Suprapubic skin (tissue), 3 donors: ENCODE measurements at regions not wholly inside any gene's neighbourhood (a gene's known extent, or its start where the extent isn't known, plus 50 kb on each side); places are given as distances from the start of the nearest gene placed in this dataset.

Experiments
- POLR2A ChIP-seq, 2 donors: fragments of 450-650 bp; IDR thresholded peaks; one replicate each; pipeline ENCODE4 v1.6.1; 2017; ENCODE audit warnings: antibody characterized with exemption in 2 of 2, mild to moderate bottlenecking in 2 of 2, moderate library complexity in 2 of 2
- TF ChIP-seq, protein P1 (sequence below), 2 donors: fragments of 200-600 bp in 1 of 2; fragments of 450-650 bp in 1 of 2; sonication (generic) in 1 of 2; IDR thresholded peaks; one replicate each; pipeline ENCODE4 v1.5.1; 2016 to 2019; ENCODE audit warnings: antibody characterized with exemption in 2 of 2, mild to moderate bottlenecking in 1 of 2, moderate library complexity in 1 of 2

DNA sequence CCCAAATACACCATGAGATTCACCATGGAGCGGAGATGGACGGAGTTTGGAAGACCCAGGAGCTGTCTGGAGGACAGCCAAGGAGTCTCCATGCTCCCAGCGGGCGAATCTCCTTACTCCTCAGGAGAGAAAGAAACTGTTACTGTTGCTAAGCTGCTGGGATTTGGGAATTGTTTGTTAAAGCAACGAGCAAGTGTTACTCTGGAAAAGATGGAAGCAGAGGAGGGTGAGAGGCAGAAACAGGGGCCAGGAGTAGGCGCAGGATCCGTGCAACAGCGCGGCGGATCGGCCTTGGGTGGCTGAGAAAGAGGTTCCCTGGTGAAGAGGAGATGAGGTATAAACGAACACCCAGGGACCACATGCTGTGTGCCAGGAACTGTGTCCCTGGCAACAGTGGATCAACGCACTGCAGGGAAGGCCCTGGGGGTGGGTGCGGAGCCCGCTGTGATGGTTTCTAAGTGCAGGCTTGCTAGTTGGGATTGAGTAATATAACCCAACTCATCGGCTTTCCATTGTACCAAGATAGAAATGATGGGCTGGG is 1436.4 kb downstream of the BRD1 start:
- TF ChIP-seq POLR2A (IDR thresholded peaks at IDR 0.05) = no peak
- TF ChIP-seq, protein P1, sequence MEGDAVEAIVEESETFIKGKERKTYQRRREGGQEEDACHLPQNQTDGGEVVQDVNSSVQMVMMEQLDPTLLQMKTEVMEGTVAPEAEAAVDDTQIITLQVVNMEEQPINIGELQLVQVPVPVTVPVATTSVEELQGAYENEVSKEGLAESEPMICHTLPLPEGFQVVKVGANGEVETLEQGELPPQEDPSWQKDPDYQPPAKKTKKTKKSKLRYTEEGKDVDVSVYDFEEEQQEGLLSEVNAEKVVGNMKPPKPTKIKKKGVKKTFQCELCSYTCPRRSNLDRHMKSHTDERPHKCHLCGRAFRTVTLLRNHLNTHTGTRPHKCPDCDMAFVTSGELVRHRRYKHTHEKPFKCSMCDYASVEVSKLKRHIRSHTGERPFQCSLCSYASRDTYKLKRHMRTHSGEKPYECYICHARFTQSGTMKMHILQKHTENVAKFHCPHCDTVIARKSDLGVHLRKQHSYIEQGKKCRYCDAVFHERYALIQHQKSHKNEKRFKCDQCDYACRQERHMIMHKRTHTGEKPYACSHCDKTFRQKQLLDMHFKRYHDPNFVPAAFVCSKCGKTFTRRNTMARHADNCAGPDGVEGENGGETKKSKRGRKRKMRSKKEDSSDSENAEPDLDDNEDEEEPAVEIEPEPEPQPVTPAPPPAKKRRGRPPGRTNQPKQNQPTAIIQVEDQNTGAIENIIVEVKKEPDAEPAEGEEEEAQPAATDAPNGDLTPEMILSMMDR (IDR thresholded peaks at IDR 0.05) = no peak
